Kidney (tissue), 13 donors: ENCODE measurements at regions not wholly inside any gene's neighbourhood (a gene's known extent, or its start where the extent isn't known, plus 50 kb on each side); places are given as distances from the start of the nearest gene placed in this dataset.

Experiments used
- DNase-seq, 5 donors: peaks; one replicate each; pipeline ENCODE4 v3.0.0-alpha.2; 2013 to 2020
- FAIRE-seq: peaks from 2 replicates; lab custom pipeline; 2012; peaks lifted over from hg19 to GRCh38; lab: Jason Lieb, UNC
- H3K27ac ChIP-seq, 2 donors: one replicate each; pipeline ENCODE4 v1.7.0; 2013; ENCODE audit warnings: low read depth in 2 of 2, low read length in 2 of 2, inconsistent platforms in 1 of 2
- H3K27me3 ChIP-seq: one replicate; pipeline ENCODE4 v1.7.1; 2013; ENCODE audit warnings: low read length, inconsistent platforms; ENCODE audit not compliant: control insufficient read depth, insufficient read depth
- H3K36me3 ChIP-seq, 3 donors: one replicate each; pipeline versions ENCODE4 v1.7.0 to v1.7.1; 2013; ENCODE audit warnings: low read length in 3 of 3, control low read depth in 1 of 3, inconsistent platforms in 1 of 3; ENCODE audit not compliant: insufficient read depth in 3 of 3, control insufficient read depth in 2 of 3
- H3K4me1 ChIP-seq, 3 donors: one replicate each; pipeline versions ENCODE4 v1.7.0 to v1.7.1; 2013; ENCODE audit warnings: low read length in 3 of 3, inconsistent platforms in 1 of 3, low read depth in 1 of 3; ENCODE audit not compliant: control insufficient read depth in 2 of 3, insufficient read depth in 2 of 3
- H3K4me3 ChIP-seq, 3 donors: one replicate each; pipeline versions ENCODE4 v1.7.0 to v1.8.1; 2013; ENCODE audit warnings: low read length in 3 of 3, control low read depth in 1 of 3, inconsistent platforms in 1 of 3
- H3K9ac ChIP-seq, 3 donors: one replicate each; pipeline versions ENCODE4 v1.7.0 to v1.7.1; 2013; ENCODE audit warnings: low read length in 3 of 3, control low read depth in 1 of 3, inconsistent platforms in 1 of 3
- H3K9me3 ChIP-seq, 3 donors: one replicate each; pipeline versions ENCODE4 v1.7.0 to v1.7.1; 2013; ENCODE audit warnings: low read length in 3 of 3, control low read depth in 1 of 3, inconsistent platforms in 1 of 3; ENCODE audit not compliant: control insufficient read depth in 2 of 3, insufficient read depth in 1 of 3
- CTCF ChIP-seq: IDR thresholded peaks from 3 replicates; pipeline ENCODE4 v1.5.1; 2012; ENCODE audit warnings: mild to moderate bottlenecking, moderate library complexity, borderline replicate concordance; ENCODE audit not compliant: insufficient read depth; ENCODE audit errors: extremely low read depth
- intact Hi-C: fragments of 100-400 bp; cut with DNase I; formaldehyde crosslinking; loops from one replicate; pipeline ENCODE4 v1.11.1; 2022
- donor health status: control.
- donor health status: control.
- donor health status: control.
- donor health status: control.
- donor health status: control.
- donor health status: DM: yes; HTN: yes; CAD: no.
- donor health status: Normal renal cell carcinoma (clear cell type).

GRCh38 chr5:63261695-63262094, 683.1 kb downstream of the LRRC70 start:
- Histone ChIP-seq H3K4me1 (no peaks in the 10 kb centered on the region), H3K9me3 (no peaks in the 10 kb centered on the region), H3K36me3 (no peaks in the 10 kb centered on the region), H3K27ac (no peak overlapping the region), H3K27me3 (no peaks in the 10 kb centered on the region), H3K4me3 (no peak overlapping the region), H3K9ac (no peak overlapping the region)
- intact Hi-C loops = no loop called here
- FAIRE-seq (no peak), DNase-seq (no peak)
- TF ChIP-seq CTCF = no peak

- Histone ChIP-seq H3K27me3 (no peaks in the 10 kb centered on the region), H3K4me1 (no peaks in the 10 kb centered on the region), H3K9me3 (no peaks in the 10 kb centered on the region), H3K27ac (no peak overlapping the region), H3K36me3 (no peaks in the 10 kb centered on the region), H3K4me3 (no peak overlapping the region), H3K9ac (no peak overlapping the region)
- FAIRE-seq (no peak), DNase-seq (no peak)
- no peak for TF ChIP-seq CTCF
- intact Hi-C loops = no loop called here
Observed at GRCh38 chr5:63255594-63255993, 677.0 kb downstream of the LRRC70 start.

GRCh38 chr5:63250939-63251338, 672.3 kb downstream of the LRRC70 start:
- H3K9ac ChIP-seq = no peak overlapping the region
- TF ChIP-seq CTCF = no peak
- no peak for FAIRE-seq

GRCh38 chr5:63249960-63250359, 671.3 kb downstream of the LRRC70 start:
- intact Hi-C loops = no loop called here
- TF ChIP-seq CTCF = no peak
- Histone ChIP-seq H3K27ac (no peak overlapping the region), H3K9me3 (no peaks in the 10 kb centered on the region), H3K9ac (no peak overlapping the region), H3K4me3 (no peak overlapping the region), H3K36me3 (no peaks in the 10 kb centered on the region), H3K27me3 (no peaks in the 10 kb centered on the region), H3K4me1 (no peaks in the 10 kb centered on the region)
- DNase-seq = no peak
- FAIRE-seq = no peak

More at GRCh38 chr5:63250939-63251338, 672.3 kb downstream of the LRRC70 start:
- Histone ChIP-seq H3K9me3 (no peaks in the 10 kb centered on the region), H3K4me3 (no peak overlapping the region), H3K36me3 (no peaks in the 10 kb centered on the region), H3K27me3 (no peaks in the 10 kb centered on the region), H3K4me1 (no peaks in the 10 kb centered on the region), H3K27ac (no peak overlapping the region)
- intact Hi-C loops = no loop called here
- DNase-seq = no peak
